K562 (cell line): ENCODE measurements at regions not wholly inside any gene's neighbourhood (a gene's known extent, or its start where the extent isn't known, plus 50 kb on each side); places are given as distances from the start of the nearest gene placed in this dataset.

Experiments
- BCOR ChIP-seq: fragments of 450-650 bp; IDR thresholded peaks from 2 replicates; pipeline ENCODE4 v1.6.1; 2016
- EGR1 ChIP-seq: fragments of 450-650 bp; conservative IDR thresholded peaks from 2 replicates; pipeline ENCODE4 v1.6.1; 2017; ENCODE audit warnings: mild to moderate bottlenecking

- TF ChIP-seq EGR1 (no peak), BCOR (no peak)
Measured at GRCh38 chrX:57737881-57738280, 57.8 kb upstream of the NLRP2B start (continued).
